ENCODE measurements at regions not wholly inside any gene's neighbourhood (a gene's known extent, or its start where the extent isn't known, plus 50 kb on each side); places are given as distances from the start of the nearest gene placed in this dataset.

GRCh38 chr14:83744891-83745290 lies 1785.1 kb upstream of the FLRT2 start:
- no peak for DNase-seq
- WGBS, 4 donors, result 86 to 97% (median 94%) methylated on average over 2 of the region's 2 CpGs
- Histone ChIP-seq H3K4me1 (replicated peaks in 1 of 2) (no peaks in the 10 kb centered on the region), H3K27ac (no peak overlapping the region), H3K27me3 (no peaks in the 10 kb centered on the region), H3K4me3 (no peak overlapping the region), H3K36me3 (replicated peaks in 1 of 2) (no peaks in the 10 kb centered on the region), H3K9me3 (replicated peaks in 1 of 3) (no peaks in the 10 kb centered on the region)
- intact Hi-C loops (cut with DNase I), result no loop called here
- TF ChIP-seq POLR2A (IDR thresholded peaks at IDR 0.05), result no peak
- TF ChIP-seq, protein P1, sequence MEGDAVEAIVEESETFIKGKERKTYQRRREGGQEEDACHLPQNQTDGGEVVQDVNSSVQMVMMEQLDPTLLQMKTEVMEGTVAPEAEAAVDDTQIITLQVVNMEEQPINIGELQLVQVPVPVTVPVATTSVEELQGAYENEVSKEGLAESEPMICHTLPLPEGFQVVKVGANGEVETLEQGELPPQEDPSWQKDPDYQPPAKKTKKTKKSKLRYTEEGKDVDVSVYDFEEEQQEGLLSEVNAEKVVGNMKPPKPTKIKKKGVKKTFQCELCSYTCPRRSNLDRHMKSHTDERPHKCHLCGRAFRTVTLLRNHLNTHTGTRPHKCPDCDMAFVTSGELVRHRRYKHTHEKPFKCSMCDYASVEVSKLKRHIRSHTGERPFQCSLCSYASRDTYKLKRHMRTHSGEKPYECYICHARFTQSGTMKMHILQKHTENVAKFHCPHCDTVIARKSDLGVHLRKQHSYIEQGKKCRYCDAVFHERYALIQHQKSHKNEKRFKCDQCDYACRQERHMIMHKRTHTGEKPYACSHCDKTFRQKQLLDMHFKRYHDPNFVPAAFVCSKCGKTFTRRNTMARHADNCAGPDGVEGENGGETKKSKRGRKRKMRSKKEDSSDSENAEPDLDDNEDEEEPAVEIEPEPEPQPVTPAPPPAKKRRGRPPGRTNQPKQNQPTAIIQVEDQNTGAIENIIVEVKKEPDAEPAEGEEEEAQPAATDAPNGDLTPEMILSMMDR (IDR thresholded peaks at IDR 0.05), result no peak

GRCh38 chr14:83746336-83746735 lies 1783.6 kb upstream of the FLRT2 start:
- H3K9me3 ChIP-seq (replicated peaks in 1 of 3), result no peaks in the 10 kb centered on the region
- H3K27ac ChIP-seq, result no peak overlapping the region
- WGBS, 4 donors, result 86 to 94% (median 90%) methylated on average over 3 of the region's 3 CpGs
- H3K36me3 ChIP-seq (replicated peaks in 1 of 2), result no peaks in the 10 kb centered on the region
- H3K27me3 ChIP-seq, result no peaks in the 10 kb centered on the region
- H3K4me1 ChIP-seq (replicated peaks in 1 of 2), result no peaks in the 10 kb centered on the region
- intact Hi-C loops (cut with DNase I), result no loop called here
- no peak for TF ChIP-seq POLR2A (IDR thresholded peaks at IDR 0.05)
- TF ChIP-seq, protein P1 (IDR thresholded peaks at IDR 0.05), result no peak
- no peak for DNase-seq
- no peak overlapping the region for H3K4me3 ChIP-seq

- intact Hi-C loops (cut with DNase I), result no loop called here
- no peak overlapping the region for H3K4me3 ChIP-seq
- WGBS, 4 donors, result 68 to 70% (median 69%) methylated on average over 3 of the region's 3 CpGs
- H3K9me3 ChIP-seq (replicated peaks in 1 of 3), result no peaks in the 10 kb centered on the region
- H3K36me3 ChIP-seq (replicated peaks in 1 of 2), result no peaks in the 10 kb centered on the region
- DNase-seq, result no peak
- H3K27ac ChIP-seq, result no peak overlapping the region
- H3K27me3 ChIP-seq, result no peaks in the 10 kb centered on the region
- TF ChIP-seq, protein P1 (IDR thresholded peaks at IDR 0.05), result no peak
- no peak for TF ChIP-seq POLR2A (IDR thresholded peaks at IDR 0.05)
- H3K4me1 ChIP-seq (replicated peaks in 1 of 2), result no peaks in the 10 kb centered on the region
These were observed 1772.0 kb upstream of the FLRT2 start for GRCh38 chr14:83757916-83758315.

DNA sequence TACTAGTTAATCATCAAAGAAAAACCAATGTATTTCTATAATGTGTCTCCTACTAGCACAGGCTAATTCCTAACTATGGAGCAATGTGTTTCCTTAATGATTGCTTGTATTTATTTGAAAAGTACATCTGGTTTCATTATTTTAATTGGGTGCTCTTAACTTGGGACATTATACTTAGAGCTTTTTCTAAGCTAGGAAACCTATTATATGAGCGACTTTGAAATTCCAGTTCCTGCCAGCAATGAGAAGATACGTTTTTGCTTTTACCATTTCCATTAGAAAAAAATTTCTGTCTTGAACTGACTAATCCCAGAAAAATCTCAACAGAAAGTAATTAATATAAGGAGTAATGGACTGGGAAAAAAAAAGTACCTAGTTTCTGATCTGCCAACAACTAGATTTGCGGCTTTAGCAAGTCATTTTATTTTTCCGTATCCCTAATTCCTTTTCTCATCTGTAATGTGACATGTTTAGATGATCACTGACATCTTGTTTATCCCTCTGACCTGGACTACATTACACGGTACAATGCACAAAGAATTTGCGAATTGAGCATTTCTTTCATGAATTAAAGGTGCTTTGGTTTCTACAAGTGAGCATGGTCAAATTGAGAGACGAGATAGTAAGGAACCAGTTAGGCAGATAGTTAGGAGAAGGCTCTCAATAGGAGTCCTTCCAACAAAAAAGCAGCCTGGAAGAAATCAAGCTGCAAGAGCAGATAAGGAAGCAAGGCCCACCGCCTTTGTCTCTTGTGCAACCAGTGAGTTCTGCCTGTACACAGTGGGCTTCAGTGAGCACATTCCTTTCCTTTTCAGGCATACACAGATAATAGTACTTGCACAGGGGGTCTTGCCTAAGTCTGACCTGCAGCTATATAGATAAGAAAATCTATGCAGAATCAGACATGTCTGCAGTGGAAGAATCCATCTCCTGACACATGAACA lies 1765.0 kb upstream of the FLRT2 start:
- Histone ChIP-seq H3K9me3 (replicated peaks in 1 of 3) (peaks cover 0 to 4% (median 0%) of the 10 kb centered on the region in 3 donors), H3K36me3 (replicated peaks in 1 of 2) (no peaks in the 10 kb centered on the region), H3K4me1 (replicated peaks in 1 of 2) (no peaks in the 10 kb centered on the region), H3K27me3 (no peaks in the 10 kb centered on the region), H3K27ac (no peak overlapping the region), H3K4me3 (no peak overlapping the region)
- 86 to 91% (median 89%) methylated on average over 8 of the region's 8 CpGs for WGBS, 4 donors
- DNase-seq, result no peak
- TF ChIP-seq, protein P1 (IDR thresholded peaks at IDR 0.05), result no peak
- no peak for TF ChIP-seq POLR2A (IDR thresholded peaks at IDR 0.05)
- intact Hi-C loops (cut with DNase I), result no loop called here
